Astrocyte (in vitro differentiated cells and primary cell): ENCODE measurements at regions not wholly inside any gene's neighbourhood (a gene's known extent, or its start where the extent isn't known, plus 50 kb on each side); places are given as distances from the start of the nearest gene placed in this dataset.

Source experiments
- DNase-seq: peaks from one replicate; pipeline ENCODE4 v3.0.0-alpha.2; 2010; ENCODE audit warnings: low read depth
- FAIRE-seq: peaks from 2 replicates; lab custom pipeline; 2011; peaks lifted over from hg19 to GRCh38; lab: Jason Lieb, UNC
- H2AFZ ChIP-seq: 2 replicates; pipeline ENCODE4 v1.6.0; 2012; ENCODE audit warnings: low read depth, low read length, inconsistent platforms
- H3K27ac ChIP-seq: 2 replicates; pipeline ENCODE4 v1.5.1; 2011; ENCODE audit warnings: low read depth, low read length, inconsistent platforms
- H3K27me3 ChIP-seq: 2 replicates; pipeline ENCODE4 v1.6.0; 2011; ENCODE audit warnings: low read length, inconsistent platforms; ENCODE audit not compliant: insufficient read depth
- H3K36me3 ChIP-seq: 2 replicates; pipeline ENCODE4 v1.5.1; 2011; ENCODE audit warnings: low read length, inconsistent platforms; ENCODE audit not compliant: insufficient read depth
- H3K4me1 ChIP-seq: 2 replicates; pipeline ENCODE4 v1.5.1; 2011; ENCODE audit warnings: low read length, inconsistent platforms; ENCODE audit not compliant: insufficient read depth
- H3K4me2 ChIP-seq: 2 replicates; pipeline ENCODE4 v1.6.0; 2012; ENCODE audit warnings: low read length, inconsistent platforms
- H3K4me3 ChIP-seq: 2 replicates; pipeline ENCODE4 v1.5.1; 2011; ENCODE audit warnings: low read depth, mild to moderate bottlenecking, low read length, inconsistent platforms; ENCODE audit not compliant: insufficient read depth
- H3K79me2 ChIP-seq: 2 replicates; pipeline ENCODE4 v1.6.0; 2012; ENCODE audit warnings: mild to moderate bottlenecking, low read length, inconsistent platforms; ENCODE audit not compliant: insufficient read depth
- H3K9ac ChIP-seq: 2 replicates; pipeline ENCODE4 v1.6.0; 2012; ENCODE audit warnings: mild to moderate bottlenecking, low read length, inconsistent platforms
- H3K9me3 ChIP-seq: 2 replicates; pipeline ENCODE4 v1.5.1; 2012; ENCODE audit warnings: low read depth, mild to moderate bottlenecking, low read length, inconsistent platforms; ENCODE audit not compliant: insufficient read depth
- H4K20me1 ChIP-seq: 2 replicates; pipeline ENCODE4 v1.6.0; 2012; ENCODE audit warnings: low read length, inconsistent platforms; ENCODE audit not compliant: insufficient read depth
- H3K27ac Mint-ChIP-seq: one replicate; pipeline ENCODE4 v1.8.0; 2021; ENCODE audit warnings: mild to moderate bottlenecking, mixed read lengths; ENCODE audit not compliant: unreplicated experiment
- H3K27me3 Mint-ChIP-seq: one replicate; pipeline ENCODE4 v1.8.0; 2021; ENCODE audit warnings: low read depth, mixed read lengths; ENCODE audit not compliant: unreplicated experiment
- H3K36me3 Mint-ChIP-seq: one replicate; pipeline ENCODE4 v1.8.0; 2021; ENCODE audit warnings: low read depth, mixed read lengths; ENCODE audit not compliant: unreplicated experiment
- H3K4me1 Mint-ChIP-seq: one replicate; pipeline ENCODE4 v1.8.0; 2021; ENCODE audit warnings: low read depth, mixed read lengths; ENCODE audit not compliant: unreplicated experiment
- H3K4me3 Mint-ChIP-seq: one replicate; pipeline ENCODE4 v1.8.0; 2021; ENCODE audit warnings: mild to moderate bottlenecking, moderate library complexity, mixed read lengths; ENCODE audit not compliant: unreplicated experiment
- H3K9me3 Mint-ChIP-seq: one replicate; pipeline ENCODE4 v1.8.0; 2021; ENCODE audit warnings: mild to moderate bottlenecking, mixed read lengths; ENCODE audit not compliant: unreplicated experiment
- EZH2 ChIP-seq: IDR thresholded peaks from 2 replicates; pipeline ENCODE4 v1.6.1; 2012; ENCODE audit warnings: mild to moderate bottlenecking, low read length, inconsistent platforms; ENCODE audit not compliant: insufficient read depth
- TF ChIP-seq, protein P1 (sequence below): IDR thresholded peaks from 2 replicates; pipeline ENCODE4 v1.5.1; 2011; ENCODE audit warnings: low read depth, mild to moderate bottlenecking, inconsistent platforms, low read length, moderate library complexity; ENCODE audit not compliant: insufficient read depth

GRCh38 chr2:106954304-106954703 is 68.3 kb upstream of the ST6GAL2 start:
- peak overlapping the region; percentile 5 for H3K9ac ChIP-seq
- no peaks in the 10 kb centered on the region for H3K79me2 ChIP-seq
- H2AFZ ChIP-seq, result no peak overlapping the region
- FAIRE-seq (no peak), DNase-seq (peak; percentile 12)
- no peaks in the 10 kb centered on the region for H3K27me3 Mint-ChIP-seq
- H3K27me3 ChIP-seq, result no peaks in the 10 kb centered on the region
- peak overlapping the region; percentile 64 for H3K27ac ChIP-seq
- no peak overlapping the region for H3K4me2 ChIP-seq
- no peak for TF ChIP-seq EZH2
- TF ChIP-seq, protein P1, sequence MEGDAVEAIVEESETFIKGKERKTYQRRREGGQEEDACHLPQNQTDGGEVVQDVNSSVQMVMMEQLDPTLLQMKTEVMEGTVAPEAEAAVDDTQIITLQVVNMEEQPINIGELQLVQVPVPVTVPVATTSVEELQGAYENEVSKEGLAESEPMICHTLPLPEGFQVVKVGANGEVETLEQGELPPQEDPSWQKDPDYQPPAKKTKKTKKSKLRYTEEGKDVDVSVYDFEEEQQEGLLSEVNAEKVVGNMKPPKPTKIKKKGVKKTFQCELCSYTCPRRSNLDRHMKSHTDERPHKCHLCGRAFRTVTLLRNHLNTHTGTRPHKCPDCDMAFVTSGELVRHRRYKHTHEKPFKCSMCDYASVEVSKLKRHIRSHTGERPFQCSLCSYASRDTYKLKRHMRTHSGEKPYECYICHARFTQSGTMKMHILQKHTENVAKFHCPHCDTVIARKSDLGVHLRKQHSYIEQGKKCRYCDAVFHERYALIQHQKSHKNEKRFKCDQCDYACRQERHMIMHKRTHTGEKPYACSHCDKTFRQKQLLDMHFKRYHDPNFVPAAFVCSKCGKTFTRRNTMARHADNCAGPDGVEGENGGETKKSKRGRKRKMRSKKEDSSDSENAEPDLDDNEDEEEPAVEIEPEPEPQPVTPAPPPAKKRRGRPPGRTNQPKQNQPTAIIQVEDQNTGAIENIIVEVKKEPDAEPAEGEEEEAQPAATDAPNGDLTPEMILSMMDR, result no peak
- peaks cover 10% of the 10 kb centered on the region for H3K9me3 Mint-ChIP-seq
- H3K4me3 Mint-ChIP-seq, result no peak overlapping the region
- no peaks in the 10 kb centered on the region for H4K20me1 ChIP-seq
- peaks cover 31% of the 10 kb centered on the region for H3K4me1 Mint-ChIP-seq
- H3K4me3 ChIP-seq, result no peak overlapping the region
- peak overlapping the region; percentile 75 for H3K27ac Mint-ChIP-seq
- peaks cover 27% of the 10 kb centered on the region for H3K4me1 ChIP-seq
- H3K9me3 ChIP-seq, result peaks cover 4% of the 10 kb centered on the region
- peaks cover 5% of the 10 kb centered on the region for H3K36me3 Mint-ChIP-seq
- H3K36me3 ChIP-seq, result no peaks in the 10 kb centered on the region

DNA sequence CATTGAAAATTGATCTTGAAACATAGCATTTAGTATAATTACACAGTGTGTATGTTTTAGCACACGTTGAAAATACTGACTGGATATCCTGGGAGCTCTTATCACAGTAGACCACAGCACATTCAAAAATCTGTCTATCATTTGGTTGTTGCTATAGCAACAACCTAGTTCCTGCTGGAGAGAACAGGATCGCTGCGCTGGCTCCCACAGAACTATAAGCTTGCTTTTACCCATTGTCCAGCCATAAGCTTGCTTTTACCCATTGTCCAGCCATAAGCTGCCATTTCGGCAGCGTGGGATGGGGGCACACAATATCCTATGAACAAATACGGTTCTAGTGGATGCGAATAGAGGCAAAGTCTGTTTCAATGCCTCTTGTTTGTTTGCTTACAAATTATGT is 70.4 kb upstream of the ST6GAL2 start:
- H3K27ac Mint-ChIP-seq, result peak overlapping the region; percentile 82
- peak overlapping the region; percentile 80 for H3K4me2 ChIP-seq

DNA sequence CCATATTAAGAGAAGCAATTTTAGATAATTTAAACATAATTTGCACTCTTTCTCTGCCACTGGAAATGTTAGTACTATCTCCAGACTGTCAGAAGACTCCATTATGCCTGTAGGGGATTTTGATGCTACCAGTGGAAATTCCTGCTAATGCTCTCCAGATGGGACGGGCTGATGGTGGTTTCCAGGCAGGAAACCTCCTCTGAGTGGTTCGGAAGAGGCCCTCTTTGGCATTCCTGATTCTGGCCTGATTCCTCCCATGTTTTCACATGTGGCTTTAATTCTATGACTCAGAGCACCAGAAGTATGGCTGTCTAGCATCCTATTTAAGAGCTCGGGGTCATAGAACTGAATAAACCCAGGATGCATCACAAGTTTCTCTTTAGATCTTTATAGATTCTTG is 70.9 kb upstream of the ST6GAL2 start:
- peak overlapping the region; percentile 82 for H3K27ac Mint-ChIP-seq
- DNase-seq, result peak; percentile 92

More for the DNA sequence above, 70.4 kb upstream of the ST6GAL2 start:
- Mint-ChIP-seq H3K27me3 (no peaks in the 10 kb centered on the region), H3K9me3 (peaks cover 4% of the 10 kb centered on the region), H3K4me3 (no peak overlapping the region), H3K36me3 (no peaks in the 10 kb centered on the region), H3K4me1 (peaks cover 46% of the 10 kb centered on the region)
- Histone ChIP-seq H3K4me1 (peaks cover 42% of the 10 kb centered on the region), H3K9me3 (no peaks in the 10 kb centered on the region), H2AFZ (no peak overlapping the region), H3K36me3 (no peaks in the 10 kb centered on the region), H3K4me3 (peak overlapping the region; percentile 42), H3K9ac (peak overlapping the region; percentile 79), H3K27me3 (no peaks in the 10 kb centered on the region), H3K27ac (peak overlapping the region; percentile 98), H3K79me2 (no peaks in the 10 kb centered on the region), H4K20me1 (no peaks in the 10 kb centered on the region)
- TF ChIP-seq EZH2, result no peak
- TF ChIP-seq, protein P1, result no peak
- FAIRE-seq (no peak), DNase-seq (peak; percentile 42)

More for the DNA sequence above, 70.9 kb upstream of the ST6GAL2 start:
- H3K4me1 Mint-ChIP-seq, result peaks cover 46% of the 10 kb centered on the region
- peak; percentile 92 for FAIRE-seq
- no peaks in the 10 kb centered on the region for H3K27me3 Mint-ChIP-seq
- peak overlapping the region; percentile 80 for H3K4me2 ChIP-seq
- H3K36me3 Mint-ChIP-seq, result no peaks in the 10 kb centered on the region
- H3K4me3 Mint-ChIP-seq, result peak overlapping the region; percentile 14
- peaks cover 3% of the 10 kb centered on the region for H3K9me3 Mint-ChIP-seq
- peak overlapping the region; percentile 42 for H3K4me3 ChIP-seq
- no peak overlapping the region for H2AFZ ChIP-seq
- TF ChIP-seq, protein P1, result no peak
- no peak for TF ChIP-seq EZH2
- H3K27ac ChIP-seq, result peak overlapping the region; percentile 98
- H4K20me1 ChIP-seq, result no peaks in the 10 kb centered on the region
- no peaks in the 10 kb centered on the region for H3K9me3 ChIP-seq
- no peaks in the 10 kb centered on the region for H3K36me3 ChIP-seq
- no peaks in the 10 kb centered on the region for H3K79me2 ChIP-seq
- peak overlapping the region; percentile 79 for H3K9ac ChIP-seq
- no peaks in the 10 kb centered on the region for H3K27me3 ChIP-seq
- peaks cover 46% of the 10 kb centered on the region for H3K4me1 ChIP-seq
